GM18868 (cell line): ENCODE measurements at regions not wholly inside any gene's neighbourhood (a gene's known extent, or its start where the extent isn't known, plus 50 kb on each side); places are given as distances from the start of the nearest gene placed in this dataset.
"Not testable (repeated sequence)": the region's sequence is repeated elsewhere in the genome, so short reads cannot be mapped to it uniquely, and the experiment has no call there.

Experiments
- ATAC-seq: cut with Tn5 transposase; IDR thresholded peaks from one replicate; pipeline ENCODE4 v1.9.1; 2021; ENCODE audit warnings: mild to moderate bottlenecking, moderate library complexity; ENCODE audit not compliant: unreplicated experiment

DNA sequence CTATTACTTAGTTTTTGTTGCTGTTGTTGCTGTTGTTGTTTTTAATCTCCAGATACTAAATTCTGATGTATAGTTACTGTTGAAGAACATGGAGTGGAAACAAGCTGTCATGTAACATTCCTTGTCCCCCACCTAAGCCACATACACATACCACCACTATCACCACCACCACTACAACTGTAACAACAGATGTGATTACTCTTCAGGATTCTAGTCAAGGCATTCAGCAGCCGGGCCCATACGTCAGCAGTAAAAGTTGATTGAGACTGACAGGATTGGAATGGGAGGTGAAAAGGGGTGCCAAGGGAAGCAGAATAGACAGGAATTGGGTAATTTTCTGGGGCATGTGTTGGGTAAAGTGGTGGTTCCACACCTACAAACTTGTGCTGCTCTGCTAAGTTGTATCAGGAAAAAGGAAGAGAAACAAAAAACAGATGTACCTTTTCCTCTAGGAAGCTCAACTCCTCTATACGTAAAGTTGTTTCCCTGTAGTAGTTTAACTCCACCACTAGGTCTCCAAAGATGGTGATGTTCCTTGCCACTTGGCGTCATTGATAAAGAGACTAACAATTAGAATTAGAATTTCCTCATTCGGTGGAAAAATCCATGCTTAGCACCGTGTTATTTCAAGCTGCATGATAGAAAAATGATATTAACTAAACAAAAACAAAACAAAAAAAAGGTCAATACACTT, 138.6 kb downstream of the ARRDC3 start:
- no peak for ATAC-seq

- ATAC-seq, result no peak
Observed at GRCh38 chr5:91243852-91244251, 139.3 kb downstream of the ARRDC3 start.

GRCh38 chr5:91243286-91243685, 139.8 kb downstream of the ARRDC3 start:
- ATAC-seq, result no peak

- ATAC-seq, result not testable (repeated sequence)
Observed at GRCh38 chr5:91241460-91241859, 141.7 kb downstream of the ARRDC3 start.

GRCh38 chr5:91240175-91240574, 142.9 kb downstream of the ARRDC3 start:
- ATAC-seq, result no peak

DNA sequence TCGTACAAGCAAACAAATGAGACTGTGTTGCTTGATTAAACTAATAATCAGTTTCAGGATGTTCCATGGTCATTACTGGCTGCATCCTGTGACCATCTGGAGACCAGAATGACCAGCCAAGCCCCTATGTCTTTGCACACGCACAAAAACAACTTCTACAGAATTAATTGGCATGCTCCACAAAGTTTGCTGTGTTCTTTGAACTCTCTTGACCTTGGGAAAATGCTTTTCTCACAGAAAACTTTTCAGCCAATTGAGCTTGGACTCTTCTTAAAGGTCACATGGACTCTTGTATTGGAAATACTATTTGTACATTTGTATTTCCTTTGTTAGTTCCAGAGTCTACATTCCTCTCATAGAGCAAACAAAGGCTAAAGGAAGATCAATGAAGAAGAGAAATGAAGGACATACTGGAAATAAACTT, 147.8 kb downstream of the ARRDC3 start:
- no peak for ATAC-seq

DNA sequence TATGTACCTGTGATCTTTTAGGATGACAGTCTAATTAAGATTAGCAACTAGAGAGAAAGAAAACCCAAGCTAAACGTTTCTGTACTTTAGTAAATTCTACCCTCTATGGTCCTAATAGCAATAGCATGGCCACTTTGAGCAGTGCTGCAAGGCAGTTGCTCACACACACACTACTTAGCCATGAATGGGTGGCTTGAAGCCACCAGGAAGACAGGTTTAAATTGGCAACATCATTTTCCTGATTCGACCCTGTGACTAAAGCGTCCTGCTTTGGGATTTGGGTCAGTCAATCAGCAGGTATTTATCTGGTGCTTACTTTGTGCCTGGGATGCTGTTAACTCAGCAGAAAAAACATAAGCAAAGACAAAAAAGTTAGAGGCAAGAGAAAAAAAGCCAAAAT, 150.6 kb downstream of the ARRDC3 start:
- ATAC-seq, result no peak

- no peak for ATAC-seq
Observed at GRCh38 chr5:91229031-91229727, 153.9 kb downstream of the ARRDC3 start.

DNA sequence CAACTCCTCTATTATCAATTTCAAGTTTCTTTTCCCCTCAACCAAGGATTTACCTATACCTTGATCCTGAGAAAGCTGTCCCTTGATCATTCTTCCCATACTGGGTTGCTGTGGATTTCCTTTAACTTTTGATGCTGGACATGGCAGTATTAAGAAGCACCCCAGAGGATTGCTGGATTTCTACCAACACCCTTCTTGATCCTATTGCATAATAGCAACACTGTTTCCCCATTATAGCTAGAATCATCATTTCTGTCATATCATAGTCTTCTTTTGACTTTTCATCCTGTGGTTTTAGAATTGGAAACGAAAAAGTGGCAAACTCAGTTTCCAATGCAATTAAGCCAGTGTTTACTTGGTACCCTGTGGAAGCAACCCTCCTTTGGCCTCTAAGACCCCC, 154.9 kb downstream of the ARRDC3 start:
- ATAC-seq, result no peak

DNA sequence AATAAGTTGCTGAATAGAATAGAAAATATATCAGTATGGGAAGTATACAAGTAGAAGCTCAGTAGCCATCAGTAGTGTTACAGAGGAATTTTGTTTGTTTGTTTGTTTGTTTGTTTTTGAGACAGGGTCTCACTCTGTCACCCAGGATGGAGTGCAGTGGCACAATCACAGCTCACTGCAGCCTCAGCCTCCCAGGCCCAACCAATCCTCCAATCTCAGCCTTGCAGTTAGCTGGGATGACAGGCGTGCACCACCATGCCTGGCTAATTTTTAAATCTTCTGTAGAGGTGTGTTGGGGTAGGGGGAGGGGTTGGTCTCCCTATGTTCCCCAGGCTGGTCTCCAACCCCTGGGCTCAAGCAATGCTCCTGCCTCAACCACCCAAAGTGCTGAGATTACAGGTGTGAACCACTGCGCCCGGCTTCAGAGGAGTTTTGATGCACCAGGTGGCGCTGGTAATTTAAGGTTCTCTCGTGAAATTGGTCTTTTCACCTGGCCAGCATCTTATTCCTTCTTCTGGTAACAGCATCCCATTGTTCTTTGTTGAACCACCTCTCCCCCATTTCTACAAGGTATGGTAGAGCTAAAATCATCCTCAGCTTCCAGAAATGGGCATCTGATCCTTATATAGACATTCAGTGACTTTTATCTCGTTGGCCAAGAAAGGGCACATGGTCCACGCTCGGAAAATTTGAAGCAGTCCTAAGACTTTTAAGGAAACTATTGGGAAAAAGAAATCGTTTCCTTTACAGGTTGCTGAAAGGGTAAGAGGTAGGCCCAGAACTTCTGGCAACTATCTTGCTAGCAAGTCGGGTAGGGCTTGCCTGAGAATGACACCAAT, 157.1 kb downstream of the ARRDC3 start:
- peak; percentile 85 for ATAC-seq

DNA sequence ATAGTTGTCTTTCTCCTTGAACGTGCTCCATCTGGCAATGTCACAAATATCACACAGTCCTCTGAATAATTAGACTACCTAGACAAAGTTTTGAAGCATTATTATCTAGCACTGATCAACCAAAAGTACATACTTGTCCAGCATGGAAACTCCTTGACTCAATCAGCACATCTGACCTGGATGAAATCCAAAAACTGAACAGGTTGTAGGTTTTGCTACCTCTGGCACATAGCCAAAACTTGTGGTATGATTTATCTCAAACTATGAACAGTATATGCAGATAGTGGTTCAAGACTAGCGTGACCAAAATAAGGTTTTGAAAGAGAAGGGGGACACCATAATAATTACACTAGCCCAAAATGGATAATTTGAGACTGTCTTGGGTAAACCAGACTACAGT, 158.1 kb downstream of the ARRDC3 start:
- ATAC-seq, result no peak

DNA sequence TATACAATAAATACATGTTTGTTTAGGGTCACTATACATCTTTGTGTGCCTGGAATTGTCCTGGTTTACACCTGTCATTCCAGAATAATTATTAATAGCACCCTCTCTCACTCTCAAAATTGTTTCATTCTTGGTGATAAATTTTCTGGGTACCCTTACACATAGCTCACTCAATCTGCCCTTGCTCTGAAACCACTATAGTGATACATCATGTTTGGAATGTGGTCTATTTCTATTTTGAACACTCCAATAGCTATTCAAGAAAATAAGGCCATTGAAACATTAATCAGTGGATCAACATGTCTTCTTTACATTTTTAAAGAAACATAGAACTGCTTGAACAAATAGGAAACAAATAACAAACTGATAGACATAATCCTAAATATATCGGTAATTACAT, 158.7 kb downstream of the ARRDC3 start:
- ATAC-seq, result no peak

DNA sequence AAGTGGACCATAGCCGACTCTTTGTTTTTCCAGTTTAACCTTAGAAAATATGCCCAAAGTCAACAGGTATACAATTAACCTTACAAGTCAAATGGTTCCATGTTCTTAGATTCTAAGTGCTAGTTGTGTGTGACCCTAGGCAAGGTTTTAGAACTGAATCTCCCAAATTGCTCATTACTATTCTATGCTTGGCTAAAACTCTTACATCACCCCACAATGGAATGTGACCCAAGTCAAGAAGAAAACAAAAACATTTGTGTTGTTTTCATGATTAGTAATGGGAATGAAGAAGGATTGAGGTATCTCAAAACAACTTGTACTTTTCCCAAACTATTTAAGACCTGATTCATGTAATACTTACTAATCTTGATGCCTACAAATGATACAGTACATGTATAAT, 159.2 kb downstream of the ARRDC3 start:
- no peak for ATAC-seq

DNA sequence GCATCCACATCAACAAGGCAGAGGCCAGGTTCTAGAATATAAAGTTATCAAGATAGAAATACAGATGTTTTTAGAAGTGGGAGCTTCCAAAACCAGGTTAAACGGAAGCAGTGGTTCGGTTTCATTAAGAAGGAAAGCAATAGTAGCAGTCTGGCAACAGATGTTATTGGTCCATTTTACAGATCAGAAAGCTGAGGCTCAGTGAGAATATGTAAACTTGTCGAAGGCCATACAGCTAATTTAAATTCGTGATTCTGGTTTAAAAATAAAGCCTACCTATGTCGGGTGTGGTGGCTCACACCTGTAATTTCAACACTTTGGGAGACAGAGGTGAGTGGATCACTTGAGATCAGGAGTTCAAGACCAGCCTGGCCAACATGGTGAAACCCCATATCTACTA, 160.6 kb downstream of the ARRDC3 start:
- ATAC-seq, result no peak

- ATAC-seq, result no peak
Observed at GRCh38 chr5:91221917-91222316, 161.2 kb downstream of the ARRDC3 start.

DNA sequence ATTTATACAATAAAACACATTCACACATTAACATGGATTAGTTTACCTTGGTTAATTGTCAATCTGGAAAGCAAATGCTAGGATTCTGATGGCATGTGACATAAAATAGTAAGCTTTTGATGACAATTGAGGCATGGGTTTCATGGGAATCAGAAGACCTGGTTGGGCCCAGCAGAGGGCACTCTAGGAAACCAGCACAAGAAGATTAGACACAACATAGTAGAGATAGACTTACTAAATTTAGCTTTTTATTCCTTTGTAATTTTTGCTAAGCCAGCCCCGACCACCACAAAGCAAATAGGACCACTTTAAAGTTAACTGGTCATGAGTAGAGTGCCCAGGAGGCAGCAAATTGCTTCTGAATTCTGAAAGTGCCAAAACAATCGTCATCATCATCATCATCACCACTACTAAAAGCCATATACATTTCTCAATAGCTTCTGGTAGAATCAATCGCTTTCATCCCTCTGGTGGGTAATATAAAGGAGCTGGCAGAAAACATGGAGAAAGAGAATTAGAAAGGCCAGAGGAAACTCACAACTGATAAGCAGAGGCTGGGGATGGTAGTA, 163.2 kb downstream of the ARRDC3 start:
- no peak for ATAC-seq

DNA sequence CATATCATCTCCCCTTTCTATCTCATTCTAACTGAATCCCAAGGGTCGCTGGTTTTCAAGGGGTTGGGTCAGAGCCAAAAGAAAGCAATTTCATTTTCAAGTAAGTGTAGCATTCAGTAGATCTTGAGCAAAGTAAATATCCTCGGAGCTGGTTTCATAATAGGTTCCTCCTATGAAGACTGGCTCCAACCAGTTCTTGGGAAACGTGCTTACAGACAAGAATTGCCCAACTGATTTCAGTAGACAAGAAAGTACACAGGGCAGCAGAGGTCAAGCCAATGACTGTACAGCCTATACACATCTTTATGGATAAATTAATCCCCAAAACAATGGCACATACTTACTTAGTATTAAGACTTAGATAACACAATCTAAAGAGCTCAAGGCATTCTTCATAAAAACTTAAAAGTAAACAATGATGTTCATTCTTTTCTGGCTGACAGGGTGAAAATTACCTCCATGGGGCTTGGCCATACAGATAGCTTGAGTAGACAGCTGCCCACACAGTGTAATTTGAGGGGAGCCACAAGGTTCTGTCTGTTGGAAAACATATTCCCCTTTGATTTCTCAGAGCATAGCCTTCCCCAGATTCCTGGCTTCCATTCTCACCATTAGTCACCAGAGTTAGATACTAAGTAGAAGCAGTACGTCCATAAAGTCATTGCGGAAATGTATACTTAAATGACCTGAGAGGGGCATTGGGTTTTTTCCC, 163.9 kb downstream of the ARRDC3 start:
- no peak for ATAC-seq

DNA sequence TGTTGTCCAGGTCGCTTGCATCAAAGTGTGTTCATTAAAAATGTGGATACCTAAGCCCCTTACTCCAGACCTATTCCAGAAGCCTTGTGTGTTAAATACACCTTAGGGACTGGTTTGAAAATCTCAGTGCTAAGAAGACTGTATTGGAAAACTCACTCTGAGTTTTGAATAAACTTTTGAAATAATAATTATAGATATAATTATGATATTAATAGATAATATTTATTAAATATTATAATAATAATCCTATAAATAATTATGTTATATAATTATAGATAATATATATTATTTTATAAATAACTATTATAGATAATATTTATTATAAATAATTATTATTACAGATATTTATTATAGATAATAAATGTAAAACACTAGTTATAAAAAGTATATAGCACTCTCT, 165.3 kb downstream of the ARRDC3 start:
- ATAC-seq, result no peak

- no peak for ATAC-seq
Observed at GRCh38 chr5:91214571-91214970, 168.5 kb downstream of the ARRDC3 start.
